HepG2 (cell line): ENCODE measurements at regions not wholly inside any gene's neighbourhood (a gene's known extent, or its start where the extent isn't known, plus 50 kb on each side); places are given as distances from the start of the nearest gene placed in this dataset.

Source experiments
- ATAC-seq: fragments of 200-7000 bp; cut with Tn5 transposase; 3 replicates; pipeline ENCODE4 v1.9.1; 2020; ENCODE audit warnings: mild to moderate bottlenecking, moderate library complexity
- BruUV-seq: library from RNA; stranded (reverse); fragments of 400-500 nt; replicated peaks from 2 replicates; lab custom pipeline; 2021; lab: Mats Ljungman, UMichigan
- CTCF ChIA-PET: fragments of 300-600 bp; formaldehyde crosslinking; extraction: SDS; loops from one replicate; lab custom pipeline; 2021; ENCODE audit warnings: low total read pairs, inconsistent platforms, low intra/inter-chr PET ratio; lab: Yijun Ruan, JAX
- POLR2A ChIA-PET: fragments of 350-600 bp; sonication (Branson Sonifier 250); formaldehyde crosslinking; loops from one replicate; lab custom pipeline; 2020; ENCODE audit warnings: antibody characterized with exemption, inconsistent platforms; lab: Yijun Ruan, JAX
- DNase-seq: peaks from one replicate; pipeline ENCODE4 v3.0.0-alpha.2; 2015; ENCODE audit warnings: low spot score
- FAIRE-seq: peaks from 3 replicates; lab custom pipeline; 2011; peaks lifted over from hg19 to GRCh38; lab: Jason Lieb, UNC
- H2AFZ ChIP-seq: one replicate; pipeline ENCODE4 v1.6.1; 2011; ENCODE audit warnings: low read length, inconsistent platforms
- H3K27ac ChIP-seq: fragments of 300-600 bp; 3 replicates; pipeline ENCODE4 v1.8.0; 2011; ENCODE audit warnings: mixed run types, mild to moderate bottlenecking, mixed read lengths, low read length, inconsistent platforms; ENCODE audit not compliant: insufficient read depth; ENCODE audit errors: extremely low read length
- H3K27me3 ChIP-seq, 2 experiments: fragments of 200-600 bp in 1 of 2; 2 replicates in 1 of 2; 3 replicates in 1 of 2; pipeline versions ENCODE4 v1.6.0 to v1.8.0; 2011; ENCODE audit warnings: low read length in 2 of 2, mild to moderate bottlenecking in 2 of 2, moderate library complexity in 2 of 2, inconsistent platforms in 1 of 2; ENCODE audit not compliant: insufficient read depth in 2 of 2, control insufficient read depth in 1 of 2
- H3K36me3 ChIP-seq, 2 experiments: fragments of 200-600 bp in 1 of 2; replicated peaks in 1 of 2; 2 replicates in 1 of 2; 3 replicates in 1 of 2; pipeline versions ENCODE4 v1.5.1 to v1.8.0; 2011; ENCODE audit warnings: low read length in 2 of 2, inconsistent platforms in 1 of 2; ENCODE audit not compliant: insufficient read depth in 2 of 2, control insufficient read depth in 1 of 2
- H3K4me1 ChIP-seq: 2 replicates; pipeline ENCODE4 v1.5.1; 2012; ENCODE audit warnings: low read length, inconsistent platforms; ENCODE audit not compliant: insufficient read depth
- H3K4me2 ChIP-seq: 2 replicates; pipeline ENCODE4 v1.6.0; 2011; ENCODE audit warnings: low read depth, low read length, inconsistent platforms
- H3K4me3 ChIP-seq, 3 experiments: fragments of 200-600 bp in 1 of 3; sonication (generic), shearing (Covaris generic) in 1 of 3; replicated peaks in 1 of 3; 2 replicates each; pipeline ENCODE4 v1.5.1; 2011 to 2016; ENCODE audit warnings: low read length in 3 of 3, inconsistent platforms in 2 of 3, low read depth in 2 of 3, mild to moderate bottlenecking in 2 of 3, control low read depth in 1 of 3, mixed read lengths in 1 of 3; ENCODE audit not compliant: insufficient read depth in 1 of 3
- H3K79me2 ChIP-seq: one replicate; pipeline ENCODE4 v1.6.1; 2011; ENCODE audit warnings: low read length, inconsistent platforms; ENCODE audit not compliant: insufficient read depth
- H3K9ac ChIP-seq: 2 replicates; pipeline ENCODE4 v1.6.0; 2011; ENCODE audit warnings: mild to moderate bottlenecking, low read depth, low read length, inconsistent platforms; ENCODE audit not compliant: insufficient read depth
- H3K9me3 ChIP-seq: 2 replicates; pipeline ENCODE4 v1.5.1; 2012; ENCODE audit warnings: mild to moderate bottlenecking, low read length
- H4K20me1 ChIP-seq: 2 replicates; pipeline ENCODE4 v1.6.0; 2011; ENCODE audit warnings: inconsistent platforms, mild to moderate bottlenecking, low read length, moderate library complexity; ENCODE audit not compliant: insufficient read depth
- CREB3 ChIP-seq: sonication (generic); formaldehyde crosslinking; IDR thresholded peaks from 2 replicates; pipeline ENCODE4 v1.5.0; 2020; ENCODE audit warnings: missing genetic modification reagents
- FOXO1 ChIP-seq: sonication (generic); formaldehyde crosslinking; IDR thresholded peaks from 2 replicates; pipeline ENCODE4 v1.4.0; 2020; ENCODE audit warnings: missing genetic modification reagents
- HNF4G ChIP-seq, 2 experiments: sonication (generic) in 1 of 2; formaldehyde crosslinking in 1 of 2; IDR thresholded peaks; 2 replicates each; pipeline versions ENCODE4 v1.4.0 to v1.6.1; 2011 to 2020; ENCODE audit warnings: borderline replicate concordance in 2 of 2, low read depth in 2 of 2, mild to moderate bottlenecking in 2 of 2, low read length in 1 of 2, missing genetic modification reagents in 1 of 2, moderate library complexity in 1 of 2
- NFIC ChIP-seq: IDR thresholded peaks from 2 replicates; pipeline ENCODE4 v1.6.1; 2012; ENCODE audit warnings: mild to moderate bottlenecking, low read length, inconsistent platforms
- SMARCC2 ChIP-seq: fragments of 450-650 bp; IDR thresholded peaks from 2 replicates; pipeline ENCODE4 v1.6.1; 2017; ENCODE audit warnings: antibody characterized with exemption, mild to moderate bottlenecking
- THAP7 ChIP-seq: sonication (generic); formaldehyde crosslinking; IDR thresholded peaks from 2 replicates; pipeline ENCODE4 v1.8.1; 2023; ENCODE audit warnings: mild to moderate bottlenecking, missing genetic modification reagents
- TOPORS ChIP-seq: sonication (generic); formaldehyde crosslinking; IDR thresholded peaks from 2 replicates; pipeline ENCODE4 v1.8.0; 2023; ENCODE audit warnings: mild to moderate bottlenecking, missing genetic modification reagents
- ZGPAT ChIP-seq: IDR thresholded peaks from 2 replicates; pipeline ENCODE4 v1.6.1; 2016; ENCODE audit warnings: mild to moderate bottlenecking
- ZNF10 ChIP-seq: sonication (generic); formaldehyde crosslinking; IDR thresholded peaks from 2 replicates; pipeline ENCODE4 v1.4.0; 2020; ENCODE audit warnings: mild to moderate bottlenecking, low read depth, missing genetic modification reagents, borderline replicate concordance
- ZNF101 ChIP-seq: sonication (generic); formaldehyde crosslinking; IDR thresholded peaks from 2 replicates; pipeline ENCODE4 v1.4.0; 2020; ENCODE audit warnings: mild to moderate bottlenecking, low read depth, missing genetic modification reagents, borderline replicate concordance
- ZNF33A ChIP-seq: sonication (generic); formaldehyde crosslinking; IDR thresholded peaks from 2 replicates; pipeline ENCODE4 v1.5.1; 2020; ENCODE audit warnings: missing genetic modification reagents, mild to moderate bottlenecking, moderate library complexity, borderline replicate concordance
- ZNF792 ChIP-seq: IDR thresholded peaks from 2 replicates; pipeline ENCODE4 v1.6.1; 2016
- ZSCAN21 ChIP-seq: sonication (generic); formaldehyde crosslinking; IDR thresholded peaks from 2 replicates; pipeline ENCODE4 v1.8.0; 2022; ENCODE audit warnings: mild to moderate bottlenecking, missing genetic modification reagents, moderate library complexity, borderline replicate concordance
- WGBS: methylation state at CpG from one replicate; pipeline ENCODE4 v1.1.6; 2017; ENCODE audit warnings: low lambda C conversion rate; 5-methylcytosine and 5-hydroxymethylcytosine counted together
- in situ Hi-C: cut with HindIII; loops from 2 replicates; pipeline ENCODE4 v1.10.0; 2017; ENCODE audit warnings: low pct_unique_long_range_greater_than_20kb; ENCODE audit not compliant: extremely low pct_ligation_motif_present
- intact Hi-C: fragments of 100-400 bp; cut with micrococcal nuclease; formaldehyde crosslinking; loops from one replicate; pipeline ENCODE4 v1.10.0; 2022; ENCODE audit not compliant: unreplicated experiment
- TF ChIP-seq, protein P1 (sequence below): sonication (generic); formaldehyde crosslinking; IDR thresholded peaks from 2 replicates; pipeline ENCODE4 v1.5.0; 2020; ENCODE audit warnings: mild to moderate bottlenecking, missing genetic modification reagents, moderate library complexity

GRCh38 chr11:97995874-97996273 lies 1024.9 kb upstream of the CNTN5 start:
- no peak for ATAC-seq
- Histone ChIP-seq H3K27ac (no peak overlapping the region), H3K4me2 (no peak overlapping the region), H3K36me3 (no peaks in the 10 kb centered on the region), H3K9me3 (no peaks in the 10 kb centered on the region), H2AFZ (no peak overlapping the region), H3K27me3 (no peaks in the 10 kb centered on the region), H3K79me2 (no peaks in the 10 kb centered on the region), H4K20me1 (no peaks in the 10 kb centered on the region), H3K4me3 (no peak overlapping the region), H3K9ac (no peak overlapping the region), H3K4me1 (no peaks in the 10 kb centered on the region)
- intact Hi-C loops (no loop called here), in situ Hi-C loops (no loop called here)
- ChIA-PET CTCF (no interaction called here), POLR2A (no interaction called here)
- 2% methylated on average over 3 of the region's 3 CpGs for WGBS
- BruUV-seq: no TSS peak
- TF ChIP-seq, protein P1, sequence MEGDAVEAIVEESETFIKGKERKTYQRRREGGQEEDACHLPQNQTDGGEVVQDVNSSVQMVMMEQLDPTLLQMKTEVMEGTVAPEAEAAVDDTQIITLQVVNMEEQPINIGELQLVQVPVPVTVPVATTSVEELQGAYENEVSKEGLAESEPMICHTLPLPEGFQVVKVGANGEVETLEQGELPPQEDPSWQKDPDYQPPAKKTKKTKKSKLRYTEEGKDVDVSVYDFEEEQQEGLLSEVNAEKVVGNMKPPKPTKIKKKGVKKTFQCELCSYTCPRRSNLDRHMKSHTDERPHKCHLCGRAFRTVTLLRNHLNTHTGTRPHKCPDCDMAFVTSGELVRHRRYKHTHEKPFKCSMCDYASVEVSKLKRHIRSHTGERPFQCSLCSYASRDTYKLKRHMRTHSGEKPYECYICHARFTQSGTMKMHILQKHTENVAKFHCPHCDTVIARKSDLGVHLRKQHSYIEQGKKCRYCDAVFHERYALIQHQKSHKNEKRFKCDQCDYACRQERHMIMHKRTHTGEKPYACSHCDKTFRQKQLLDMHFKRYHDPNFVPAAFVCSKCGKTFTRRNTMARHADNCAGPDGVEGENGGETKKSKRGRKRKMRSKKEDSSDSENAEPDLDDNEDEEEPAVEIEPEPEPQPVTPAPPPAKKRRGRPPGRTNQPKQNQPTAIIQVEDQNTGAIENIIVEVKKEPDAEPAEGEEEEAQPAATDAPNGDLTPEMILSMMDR: no peak
- TF ChIP-seq ZSCAN21: no peak
- TF ChIP-seq NFIC: no peak
- TF ChIP-seq ZNF792 (CRISPR knock-in tag): no peak
- TF ChIP-seq ZNF101 (CRISPR knock-in tag): no peak
- no peak for TF ChIP-seq ZNF33A
- no peak for TF ChIP-seq ZNF10 (CRISPR knock-in tag)
- no peak for TF ChIP-seq SMARCC2
- no peak for TF ChIP-seq FOXO1 (CRISPR knock-in tag)
- no peak for DNase-seq
- FAIRE-seq: no peak

- WGBS: 6% methylated on average over 3 of the region's 3 CpGs
- H3K9ac ChIP-seq: no peak overlapping the region
- DNase-seq: no peak
- H3K9me3 ChIP-seq: no peaks in the 10 kb centered on the region
- no peaks in the 10 kb centered on the region for H3K27me3 ChIP-seq
- no peaks in the 10 kb centered on the region for H3K4me1 ChIP-seq
- no TSS peak for BruUV-seq
- in situ Hi-C loops: no loop called here
- H3K4me2 ChIP-seq: no peak overlapping the region
- H4K20me1 ChIP-seq: no peaks in the 10 kb centered on the region
- ATAC-seq: no peak
- FAIRE-seq: no peak
- CTCF ChIA-PET: no interaction called here
- TF ChIP-seq TOPORS (CRISPR knock-in tag): no peak
- no peak for TF ChIP-seq THAP7
- no peak for TF ChIP-seq HNF4G (IDR thresholded peaks at IDR 0.05; ENCODE audit: borderline replicate concordance, low read depth, low read length)
- TF ChIP-seq HNF4G (CRISPR knock-in tag; IDR thresholded peaks at IDR 0.05; ENCODE audit: borderline replicate concordance, low read depth): no peak
- no peak for TF ChIP-seq CREB3 (CRISPR knock-in tag)
- no peak for TF ChIP-seq ZGPAT (CRISPR knock-in tag)
- TF ChIP-seq, all 625 proteins: peak for 0
- H3K27ac ChIP-seq: no peak overlapping the region
- intact Hi-C loops: no loop called here
- no peaks in the 10 kb centered on the region for H3K36me3 ChIP-seq
- H2AFZ ChIP-seq: no peak overlapping the region
- no peak overlapping the region for H3K4me3 ChIP-seq
- no peaks in the 10 kb centered on the region for H3K79me2 ChIP-seq
- POLR2A ChIA-PET: no interaction called here
Observed at GRCh38 chr11:97996762-97997161, 1024.0 kb upstream of the CNTN5 start.
